HG02970 (cell line): ENCODE measurements at regions not wholly inside any gene's neighbourhood (a gene's known extent, or its start where the extent isn't known, plus 50 kb on each side); places are given as distances from the start of the nearest gene placed in this dataset.
"Not testable (repeated sequence)": the region's sequence is repeated elsewhere in the genome, so short reads cannot be mapped to it uniquely, and the experiment has no call there.

Source experiments
- ATAC-seq: cut with Tn5 transposase; IDR thresholded peaks from one replicate; pipeline ENCODE4 v1.9.1; 2021; ENCODE audit warnings: mild to moderate bottlenecking, moderate library complexity, moderate number of reproducible peaks; ENCODE audit not compliant: unreplicated experiment, low FRiP score

- ATAC-seq = no peak
Measured at GRCh38 chr13:66237411-66238062, 992.6 kb downstream of the PCDH9 start.

DNA sequence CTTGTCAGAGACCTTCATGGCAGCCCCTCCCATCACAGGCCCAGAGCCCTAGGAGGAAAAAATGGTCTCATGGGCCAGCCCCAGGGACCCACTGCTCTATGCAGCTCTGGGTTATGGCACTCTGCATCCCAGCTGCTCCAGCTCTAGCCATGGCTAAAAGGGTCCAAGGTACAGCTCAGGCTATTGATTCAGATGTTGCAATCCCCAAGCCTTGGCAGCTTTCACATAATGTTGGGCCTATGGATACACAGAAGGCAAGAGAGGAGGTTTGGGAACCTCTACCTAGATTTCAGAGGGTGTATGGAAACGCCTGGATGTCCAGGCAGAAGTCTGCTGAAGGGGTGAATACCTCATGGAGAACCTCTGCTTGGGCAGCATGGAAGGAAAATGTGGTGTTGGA is 996.0 kb downstream of the PCDH9 start:
- ATAC-seq = no peak

- ATAC-seq = not testable (repeated sequence)
Measured at GRCh38 chr13:66231958-66232357, 998.2 kb downstream of the PCDH9 start.

DNA sequence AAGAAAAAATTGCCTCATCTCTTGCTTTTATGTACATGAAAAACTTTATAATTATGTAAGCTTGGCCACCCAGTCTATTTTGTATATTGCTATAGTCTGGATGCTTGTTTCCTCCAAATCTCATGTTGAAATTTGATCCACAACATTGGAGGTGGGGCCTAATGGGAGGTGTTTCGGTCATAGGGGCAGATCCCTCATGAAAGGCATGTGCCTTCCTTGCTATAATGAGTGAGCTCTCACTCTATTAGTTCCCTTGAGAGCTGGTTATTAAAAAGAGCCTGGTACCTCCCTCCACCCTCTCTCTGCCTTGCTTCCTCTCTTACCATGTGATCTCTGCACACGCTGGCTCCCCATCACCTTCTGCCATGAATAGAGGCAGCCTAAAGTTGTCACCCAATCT is 1005.1 kb downstream of the PCDH9 start:
- ATAC-seq = no peak

GRCh38 chr13:66224663-66225062 is 1005.5 kb downstream of the PCDH9 start:
- no peak for ATAC-seq

GRCh38 chr13:66222926-66223325 is 1007.2 kb downstream of the PCDH9 start:
- no peak for ATAC-seq

- no peak for ATAC-seq
Measured at GRCh38 chr13:66222127-66222526, 1008.0 kb downstream of the PCDH9 start.

GRCh38 chr13:66219506-66219905 is 1010.6 kb downstream of the PCDH9 start:
- ATAC-seq = no peak

- no peak for ATAC-seq
Measured at GRCh38 chr13:66218583-66218982, 1011.6 kb downstream of the PCDH9 start.

DNA sequence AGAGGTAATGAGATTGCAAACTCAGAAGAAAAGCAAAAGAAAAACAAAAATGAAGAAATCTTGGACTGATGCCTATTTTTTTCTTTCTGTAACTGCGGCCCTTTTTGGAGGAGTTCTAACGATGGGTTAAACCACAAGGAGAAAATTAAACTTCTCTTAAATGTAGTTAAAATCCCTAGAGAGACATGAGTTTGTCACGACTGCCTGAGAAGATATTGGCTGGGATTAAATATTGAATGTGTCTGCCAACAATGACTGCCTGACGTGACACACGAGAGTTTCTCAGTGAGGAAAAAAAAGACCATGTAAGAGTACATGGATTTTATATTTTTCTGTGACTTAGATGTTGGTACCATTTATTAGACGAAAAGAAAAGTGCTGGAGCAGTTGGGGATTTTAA is 1013.4 kb downstream of the PCDH9 start:
- ATAC-seq = no peak

- no peak for ATAC-seq
Measured at GRCh38 chr13:66214467-66214866, 1015.7 kb downstream of the PCDH9 start.

- ATAC-seq = peak; percentile 40
Measured at GRCh38 chr13:66212511-66212910, 1017.6 kb downstream of the PCDH9 start.

DNA sequence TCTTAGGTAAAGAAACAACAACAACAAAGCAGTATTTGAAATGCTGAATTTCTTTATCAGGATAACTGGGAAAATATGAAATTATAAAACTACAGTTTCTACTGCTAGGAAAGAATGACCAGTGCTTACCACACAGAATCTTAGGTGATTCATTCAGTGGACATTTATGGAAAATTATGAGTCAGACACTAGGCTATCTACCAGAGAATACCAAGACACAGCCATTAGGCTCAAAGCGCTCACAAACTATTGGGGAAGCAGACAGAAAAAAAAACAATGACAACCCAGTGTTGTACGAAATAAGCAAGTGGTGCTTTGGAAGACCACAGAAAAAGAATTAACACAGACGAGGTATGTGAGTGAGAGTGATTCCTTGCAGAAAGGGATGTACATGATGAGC is 1019.5 kb downstream of the PCDH9 start:
- no peak for ATAC-seq

- no peak for ATAC-seq
Measured at GRCh38 chr13:66208589-66208988, 1021.5 kb downstream of the PCDH9 start.

DNA sequence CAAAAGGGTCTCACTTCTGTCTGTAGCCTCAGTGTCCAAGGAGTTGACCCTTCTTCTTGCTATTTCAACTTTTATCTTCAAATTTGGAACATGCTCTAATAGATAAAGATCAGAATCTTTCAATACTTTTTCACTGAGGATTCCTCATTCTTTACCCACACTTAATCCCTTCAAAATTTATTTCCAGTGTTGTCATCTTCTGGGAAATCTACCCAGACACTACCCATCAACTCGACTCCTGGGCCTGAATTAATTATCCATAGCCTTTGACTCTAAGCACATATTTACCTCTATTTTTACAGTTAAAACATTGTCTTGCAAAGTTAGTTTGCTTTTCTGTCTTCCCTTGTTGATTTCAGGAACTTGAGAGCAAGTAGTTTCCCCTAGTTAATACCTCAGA is 1022.5 kb downstream of the PCDH9 start:
- ATAC-seq = no peak

GRCh38 chr13:66205807-66206206 is 1024.3 kb downstream of the PCDH9 start:
- ATAC-seq = no peak

- no peak for ATAC-seq
Measured at GRCh38 chr13:66200555-66200954, 1029.6 kb downstream of the PCDH9 start.

GRCh38 chr13:66195238-66195637 is 1034.9 kb downstream of the PCDH9 start:
- ATAC-seq = no peak

DNA sequence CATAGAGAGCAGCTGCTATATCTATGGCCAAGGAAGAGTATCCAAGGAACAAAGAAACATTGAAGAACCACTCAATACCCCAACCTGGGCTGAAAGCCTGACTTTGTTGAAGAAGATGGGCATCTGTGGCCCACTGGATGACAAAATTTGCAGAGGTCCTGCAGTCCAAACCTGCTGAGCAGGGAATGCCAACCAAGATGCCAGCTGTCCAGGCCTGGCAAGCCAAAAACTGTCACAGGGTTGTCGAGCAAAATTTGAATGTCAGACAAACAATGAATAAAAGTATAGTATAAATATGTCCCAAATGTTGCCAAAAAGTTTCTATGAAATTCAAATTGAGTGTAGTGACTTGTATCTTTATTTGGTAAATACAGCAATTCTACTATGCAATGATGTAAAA is 1040.2 kb downstream of the PCDH9 start:
- ATAC-seq = no peak

GRCh38 chr13:66180836-66181235 is 1049.3 kb downstream of the PCDH9 start:
- ATAC-seq = no peak

GRCh38 chr13:66171920-66172319 is 1058.2 kb downstream of the PCDH9 start:
- ATAC-seq = no peak

- ATAC-seq = no peak
Measured at GRCh38 chr13:66162470-66162869, 1067.7 kb downstream of the PCDH9 start.

DNA sequence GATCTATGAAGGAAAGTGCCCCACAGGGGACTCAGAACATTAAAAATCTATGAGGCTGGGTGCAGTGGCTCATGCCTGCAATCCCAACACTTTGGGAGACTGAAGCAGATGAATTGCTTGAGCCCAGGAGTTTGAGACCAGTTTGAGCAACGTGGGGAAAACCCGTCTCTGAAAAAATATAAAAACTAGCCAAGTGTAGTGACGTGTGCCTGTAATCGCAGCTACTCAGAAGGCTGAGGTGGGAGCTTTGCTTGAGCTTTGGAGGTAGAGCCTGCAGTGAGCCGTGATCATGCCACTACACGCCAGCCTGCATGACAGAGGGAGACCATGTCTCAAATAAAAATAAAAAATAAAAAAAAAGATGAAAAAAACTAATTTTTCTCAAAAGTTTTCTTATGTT is 1070.6 kb downstream of the PCDH9 start:
- ATAC-seq = no peak
